ENCODE measurements at regions not wholly inside any gene's neighbourhood (a gene's known extent, or its start where the extent isn't known, plus 50 kb on each side); places are given as distances from the start of the nearest gene placed in this dataset.

GRCh38 chr5:93186076-93186682 lies 394.8 kb downstream of the NR2F1-AS1 start:
- no peaks in the 10 kb centered on the region for H3K9me3 ChIP-seq (replicated peaks; ENCODE audit: control insufficient read depth, insufficient read depth, low read length)
- intact Hi-C loops (cut with micrococcal nuclease) = no loop called here
- TF ChIP-seq EZH2 (IDR thresholded peaks at IDR 0.05; ENCODE audit: borderline replicate concordance, low read depth, low read length, severe bottlenecking) (no peak), FOS (IDR thresholded peaks at IDR 0.05; ENCODE audit: borderline replicate concordance, insufficient read depth, low read length) (peak; percentile 51)
- no peak overlapping the region for H3K27ac ChIP-seq (ENCODE audit: insufficient read depth, low read depth, low read length)
- H3K9me1 ChIP-seq (replicated peaks; ENCODE audit: control insufficient read depth, extremely low read depth, insufficient read depth, low read length) = no peaks in the 10 kb centered on the region
- FAIRE-seq = peak; percentile 8
- H3K4me2 ChIP-seq (ENCODE audit: insufficient read depth, low read length) = no peak overlapping the region
- no peak overlapping the region for H3K4me3 ChIP-seq (replicated peaks in 1 of 3; ENCODE audit: insufficient read depth in 1 of 3, low read depth in 1 of 3, low read length in 3 of 3)
- H3K27me3 ChIP-seq (ENCODE audit: control insufficient read depth in 2 of 2, insufficient read depth in 2 of 2, low read length in 2 of 2) = no peaks in the 10 kb centered on the region
- H3K4me1 ChIP-seq (ENCODE audit: control insufficient read depth, extremely low read depth, insufficient read depth, low read length) = peaks cover 11% of the 10 kb centered on the region
- H3K9ac ChIP-seq (replicated peaks; ENCODE audit: extremely low read depth, insufficient read depth, low read length) = no peak overlapping the region
- ChIA-PET POLR2A (interaction anchor here (0.5 kb wide), 1 partner anchor 13 kb away, joined by 3 read pairs; no protein-coding TSS in a partner anchor), CTCF (interaction anchor here (1.0 to 1.2 kb wide), 2 partner anchors 94 to 173 kb away, joined by 3 to 4 read pairs; no protein-coding TSS in a partner anchor)
- H2AFZ ChIP-seq (ENCODE audit: low read depth, low read length) = peak overlapping the region; percentile 76
- H4K20me1 ChIP-seq (replicated peaks; ENCODE audit: control insufficient read depth, extremely low read depth, insufficient read depth, low read length) = no peaks in the 10 kb centered on the region
- no peaks in the 10 kb centered on the region for H3K79me2 ChIP-seq (ENCODE audit: control insufficient read depth, insufficient read depth, low read length)
- DNase-seq (ENCODE audit: low read depth, low spot score) = peak; percentile 58
- no TSS peak for BruUV-seq (replicated peaks)
- dilution Hi-C loops (cut with MboI; ENCODE audit: extremely low pct_ligation_motif_present, low sequenced_read_pairs) = no loop called here
- H3K36me3 ChIP-seq (ENCODE audit: control insufficient read depth in 2 of 2, extremely low read depth in 1 of 2, insufficient read depth in 2 of 2, low read length in 2 of 2) = no peaks in the 10 kb centered on the region

- peaks cover 2% of the 10 kb centered on the region for H3K4me1 ChIP-seq (ENCODE audit: control insufficient read depth, extremely low read depth, insufficient read depth, low read length)
- BruUV-seq (replicated peaks) = no TSS peak
- ChIA-PET POLR2A (no interaction called here), CTCF (no interaction called here)
- H3K27ac ChIP-seq (ENCODE audit: insufficient read depth, low read depth, low read length) = no peak overlapping the region
- no peaks in the 10 kb centered on the region for H4K20me1 ChIP-seq (replicated peaks; ENCODE audit: control insufficient read depth, extremely low read depth, insufficient read depth, low read length)
- no peak overlapping the region for H3K9ac ChIP-seq (replicated peaks; ENCODE audit: extremely low read depth, insufficient read depth, low read length)
- dilution Hi-C loops (cut with MboI; ENCODE audit: extremely low pct_ligation_motif_present, low sequenced_read_pairs) (no loop called here), intact Hi-C loops (cut with micrococcal nuclease) (no loop called here)
- DNase-seq (ENCODE audit: low read depth, low spot score) (no peak), FAIRE-seq (no peak)
- H3K79me2 ChIP-seq (ENCODE audit: control insufficient read depth, insufficient read depth, low read length) = no peaks in the 10 kb centered on the region
- no peaks in the 10 kb centered on the region for H3K36me3 ChIP-seq (ENCODE audit: control insufficient read depth in 2 of 2, extremely low read depth in 1 of 2, insufficient read depth in 2 of 2, low read length in 2 of 2)
- H3K9me1 ChIP-seq (replicated peaks; ENCODE audit: control insufficient read depth, extremely low read depth, insufficient read depth, low read length) = no peaks in the 10 kb centered on the region
- H3K4me3 ChIP-seq (replicated peaks in 1 of 3; ENCODE audit: insufficient read depth in 1 of 3, low read depth in 1 of 3, low read length in 3 of 3) = no peak overlapping the region
- H3K27me3 ChIP-seq (ENCODE audit: control insufficient read depth in 2 of 2, insufficient read depth in 2 of 2, low read length in 2 of 2) = no peaks in the 10 kb centered on the region
- no peak for TF ChIP-seq EZH2 (IDR thresholded peaks at IDR 0.05; ENCODE audit: borderline replicate concordance, low read depth, low read length, severe bottlenecking)
- no peaks in the 10 kb centered on the region for H3K9me3 ChIP-seq (replicated peaks; ENCODE audit: control insufficient read depth, insufficient read depth, low read length)
- no peak overlapping the region for H2AFZ ChIP-seq (ENCODE audit: low read depth, low read length)
- no peak overlapping the region for H3K4me2 ChIP-seq (ENCODE audit: insufficient read depth, low read length)
Observed at GRCh38 chr5:93184041-93184440, 397.0 kb downstream of the NR2F1-AS1 start.

All from endothelial cell of umbilical vein (primary cell).